ENCODE measurements at regions not wholly inside any gene's neighbourhood (a gene's known extent, or its start where the extent isn't known, plus 50 kb on each side); places are given as distances from the start of the nearest gene placed in this dataset.

GRCh38 chr11:97961431-97961830 is 1059.3 kb upstream of the CNTN5 start:
- no peak for TF ChIP-seq CTCF (IDR thresholded peaks at IDR 0.05)
- no peak for ATAC-seq (ENCODE audit: low FRiP score)
- no peak for DNase-seq (ENCODE audit: low spot score)

- no peak for TF ChIP-seq CTCF (IDR thresholded peaks at IDR 0.05)
- DNase-seq (ENCODE audit: low spot score): no peak
- ATAC-seq (ENCODE audit: low FRiP score): no peak
These were observed 1058.0 kb upstream of the CNTN5 start for GRCh38 chr11:97962758-97963157.

- ATAC-seq (ENCODE audit: low FRiP score): no peak
- DNase-seq (ENCODE audit: low spot score): no peak
- TF ChIP-seq CTCF (IDR thresholded peaks at IDR 0.05): no peak
These were observed 1057.0 kb upstream of the CNTN5 start for GRCh38 chr11:97963528-97964331.

GRCh38 chr11:97964332-97965004 is 1056.3 kb upstream of the CNTN5 start:
- no peak for TF ChIP-seq CTCF (IDR thresholded peaks at IDR 0.05)
- no peak for DNase-seq (ENCODE audit: low spot score)
- no peak for ATAC-seq (ENCODE audit: low FRiP score)

GRCh38 chr11:97965849-97966646 is 1054.7 kb upstream of the CNTN5 start:
- no peak for TF ChIP-seq CTCF (IDR thresholded peaks at IDR 0.05)
- ATAC-seq (ENCODE audit: low FRiP score): no peak
- no peak for DNase-seq (ENCODE audit: low spot score)

- no peak for TF ChIP-seq CTCF (IDR thresholded peaks at IDR 0.05)
- DNase-seq (ENCODE audit: low spot score) (no peak), ATAC-seq (ENCODE audit: low FRiP score) (no peak)
These were observed 1053.8 kb upstream of the CNTN5 start for GRCh38 chr11:97966901-97967300.
